NCI-H2081 treated with DMSO at 0.1 percent for 48 hours (cell line): ENCODE measurements at regions not wholly inside any gene's neighbourhood (a gene's known extent, or its start where the extent isn't known, plus 50 kb on each side); places are given as distances from the start of the nearest gene placed in this dataset.

Experiments
- DNase-seq: peaks from one replicate; lab custom pipeline; 2025; lab: John Stamatoyannopoulos, UW

- DNase-seq, result no peak
Observed at GRCh38 chr2:12027136-12027535, 280.7 kb downstream of the LPIN1 start.

GRCh38 chr2:12031866-12032265 is 285.4 kb downstream of the LPIN1 start:
- DNase-seq, result no peak

GRCh38 chr2:12032398-12032797 is 286.0 kb downstream of the LPIN1 start:
- no peak for DNase-seq

DNA sequence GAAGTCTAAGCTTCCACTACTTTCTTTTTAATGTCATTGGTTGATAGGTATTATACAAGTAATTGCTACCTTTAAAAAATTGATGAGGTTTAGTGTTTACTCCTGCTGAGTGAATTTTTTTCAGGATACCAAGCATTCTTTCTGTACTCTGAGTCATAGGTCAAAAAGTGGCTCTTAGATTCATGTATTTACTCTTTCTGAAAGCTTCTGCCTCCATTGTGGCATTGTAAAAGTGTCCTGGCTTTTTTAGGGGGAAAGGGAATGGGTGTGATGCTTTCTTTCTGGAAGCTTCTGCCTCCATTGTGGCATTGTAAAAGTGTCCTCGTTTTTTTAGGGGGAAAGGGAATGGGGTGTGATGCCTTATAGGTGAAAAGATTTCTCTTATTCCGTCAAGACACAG is 286.5 kb downstream of the LPIN1 start:
- DNase-seq, result no peak

GRCh38 chr2:12033494-12033893 is 287.1 kb downstream of the LPIN1 start:
- DNase-seq, result no peak

- DNase-seq, result no peak
Observed at GRCh38 chr2:12034382-12034781, 287.9 kb downstream of the LPIN1 start.

GRCh38 chr2:12035029-12035720 is 288.7 kb downstream of the LPIN1 start:
- DNase-seq, result no peak

GRCh38 chr2:12035956-12036639 is 289.7 kb downstream of the LPIN1 start:
- DNase-seq, result no peak

DNA sequence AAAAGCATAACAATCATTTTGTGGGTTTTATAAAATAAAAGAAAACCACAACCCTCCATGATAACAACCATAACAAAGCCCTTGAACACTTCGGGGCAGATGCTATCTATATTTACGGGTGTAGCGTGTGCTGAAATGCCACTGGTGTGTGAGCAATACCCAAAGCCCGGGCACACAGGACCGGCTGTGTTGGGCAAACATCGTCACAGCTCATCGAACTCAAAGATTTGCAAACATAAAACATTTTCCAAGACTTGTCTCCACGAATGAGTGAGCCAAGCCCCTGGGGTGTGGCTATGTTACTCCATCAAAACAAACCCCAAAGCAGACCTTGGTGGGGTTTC is 290.2 kb downstream of the LPIN1 start:
- no peak for DNase-seq

- no peak for DNase-seq
Observed at GRCh38 chr2:12037301-12037700, 290.9 kb downstream of the LPIN1 start.

GRCh38 chr2:12041236-12041635 is 294.8 kb downstream of the LPIN1 start:
- DNase-seq, result no peak

DNA sequence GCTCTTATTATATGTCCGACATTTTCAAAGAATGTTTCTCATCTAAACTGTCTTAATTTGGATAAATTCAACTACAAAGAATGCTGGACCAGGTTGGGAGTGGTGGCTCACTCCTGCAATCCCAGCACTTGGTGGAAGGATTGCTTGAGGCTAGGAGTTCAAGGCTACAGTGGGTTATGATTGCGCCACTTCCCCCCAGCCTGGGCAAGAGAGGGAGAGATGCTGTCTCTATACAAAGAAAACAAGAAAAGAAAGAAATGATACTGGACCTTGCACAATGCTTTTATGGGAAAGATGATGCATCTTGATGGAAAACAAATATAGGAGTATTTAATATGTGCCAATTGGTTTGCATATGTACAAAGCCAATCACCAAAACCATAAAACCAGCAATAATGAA is 296.7 kb downstream of the LPIN1 start:
- DNase-seq, result no peak

DNA sequence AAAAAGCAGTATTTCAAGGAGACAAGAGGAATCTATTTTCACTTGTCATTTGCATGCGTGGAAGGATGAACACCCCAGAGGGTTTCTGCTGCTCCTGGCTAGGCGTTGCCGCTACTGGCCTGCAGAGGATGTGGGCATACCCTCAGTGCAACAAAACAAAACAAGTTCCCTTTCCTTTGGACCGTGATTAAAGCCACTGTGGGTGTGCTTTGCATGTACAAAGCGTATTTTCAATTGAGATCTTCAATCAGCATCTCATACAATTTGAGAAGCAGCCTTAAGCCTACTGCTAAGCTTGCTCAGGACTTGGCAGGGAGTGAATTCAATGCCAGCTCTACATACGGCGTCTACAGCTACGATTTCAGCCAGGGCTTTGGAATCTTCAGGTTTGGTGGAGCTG is 298.4 kb downstream of the LPIN1 start:
- DNase-seq, result no peak

- DNase-seq, result no peak
Observed at GRCh38 chr2:12045864-12046291, 299.4 kb downstream of the LPIN1 start.

GRCh38 chr2:12046641-12047040 is 300.2 kb downstream of the LPIN1 start:
- no peak for DNase-seq

- DNase-seq, result no peak
Observed at GRCh38 chr2:12047761-12048160, 301.3 kb downstream of the LPIN1 start.

DNA sequence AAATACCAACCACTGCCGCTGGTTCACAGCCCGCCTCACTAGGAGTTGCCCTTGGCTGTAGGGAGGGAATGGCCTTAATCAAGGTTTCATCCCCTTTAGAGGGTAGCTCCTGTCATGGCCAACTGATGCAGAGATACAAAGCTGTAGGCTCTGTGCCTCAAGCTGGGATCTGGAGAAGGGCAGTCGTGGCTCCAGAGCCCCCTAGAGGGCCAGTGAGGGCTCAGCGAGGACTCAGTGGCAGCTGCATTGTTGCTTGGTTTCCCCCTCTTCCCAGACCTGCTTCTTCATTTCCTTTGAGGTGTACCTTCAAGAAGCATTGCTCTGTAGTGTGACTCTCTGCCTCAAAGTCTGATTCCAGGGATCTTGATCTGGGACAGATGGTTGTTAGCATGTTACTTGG is 302.1 kb downstream of the LPIN1 start:
- no peak for DNase-seq

DNA sequence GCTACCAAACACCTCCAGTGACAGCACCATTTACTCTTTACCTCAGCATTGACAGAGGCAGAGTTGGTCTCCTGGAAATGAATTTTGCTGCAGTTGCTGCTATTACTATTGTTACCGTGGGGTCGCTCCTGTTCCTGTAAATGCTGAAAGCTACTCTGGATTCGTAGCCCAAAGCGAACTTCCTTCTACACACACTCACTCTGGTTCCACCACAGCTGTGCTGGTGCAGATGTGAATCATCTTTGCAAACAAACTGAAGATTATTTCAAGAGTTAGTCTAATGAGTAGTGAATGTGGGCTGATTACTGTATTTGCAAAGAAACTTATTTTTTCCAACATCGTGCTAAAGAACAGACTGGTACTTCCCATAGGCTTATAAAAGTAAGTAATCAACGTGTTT is 304.0 kb downstream of the LPIN1 start:
- no peak for DNase-seq

DNA sequence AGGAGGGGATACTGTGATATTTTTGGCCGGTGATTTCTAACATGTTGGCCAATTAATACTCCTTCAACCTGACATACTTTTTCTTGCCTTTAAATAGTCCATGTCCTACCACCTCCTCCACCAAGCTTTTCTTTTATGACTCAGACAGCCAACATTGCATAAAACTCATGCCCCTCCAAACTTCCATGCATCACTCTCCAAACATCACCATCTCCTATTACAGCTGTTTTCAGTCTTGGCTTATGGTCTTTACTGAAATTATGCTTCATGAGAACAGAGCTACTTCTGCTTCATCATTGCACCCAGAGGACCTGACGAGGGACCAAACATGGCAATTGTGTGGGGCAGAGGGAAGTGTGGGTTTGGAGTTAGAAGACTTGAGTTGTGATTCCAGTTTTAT is 305.4 kb downstream of the LPIN1 start:
- no peak for DNase-seq

DNA sequence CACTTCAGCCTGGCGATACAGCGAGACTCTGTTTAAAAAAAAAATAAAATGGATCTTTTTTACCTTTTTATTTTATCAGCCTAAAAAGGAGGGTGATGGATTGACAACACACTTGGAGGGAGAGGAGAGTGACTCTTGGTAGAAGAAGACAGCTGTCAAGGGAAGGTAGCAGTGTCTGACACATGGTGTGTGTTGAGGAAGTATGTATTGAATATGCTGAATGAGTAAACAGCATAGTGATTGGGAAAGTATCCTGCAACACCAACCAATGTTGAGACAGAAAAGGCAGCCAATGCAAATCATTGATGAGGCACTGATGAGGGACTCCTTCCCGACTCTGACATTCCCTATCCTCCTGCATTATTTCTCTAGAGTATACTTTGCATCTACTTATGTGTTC is 306.4 kb downstream of the LPIN1 start:
- DNase-seq, result no peak

DNA sequence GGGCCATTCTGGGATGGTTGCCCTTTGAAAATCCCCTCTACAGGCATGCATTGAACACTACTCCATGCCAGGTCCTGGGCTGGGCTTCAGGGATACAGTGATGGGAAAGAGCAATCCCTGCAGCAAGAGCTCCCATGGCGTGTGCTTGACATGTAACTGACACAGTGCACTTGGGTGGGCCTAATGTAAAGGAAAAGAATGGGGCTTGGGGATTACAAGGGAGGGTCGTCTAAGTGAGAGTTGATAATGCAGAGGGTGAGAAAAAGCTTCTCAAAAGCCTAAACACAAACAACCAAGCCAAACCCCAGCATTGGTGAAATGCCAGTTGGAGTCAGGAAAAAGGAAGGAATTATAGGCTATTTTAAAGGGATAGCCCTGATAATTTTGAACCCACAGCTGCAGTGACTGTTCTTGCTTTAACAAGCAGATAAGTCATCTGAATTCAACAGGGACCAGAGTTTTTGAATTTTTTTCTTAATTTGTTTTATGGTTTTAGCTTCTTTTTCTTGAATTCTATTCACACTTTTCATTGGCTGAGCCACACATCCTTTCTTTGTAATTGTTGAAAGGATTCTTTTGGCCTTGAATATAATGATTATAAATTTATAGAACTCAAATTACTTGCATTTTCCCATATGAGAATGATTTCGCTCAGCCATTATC is 308.7 kb downstream of the LPIN1 start:
- no peak for DNase-seq

DNA sequence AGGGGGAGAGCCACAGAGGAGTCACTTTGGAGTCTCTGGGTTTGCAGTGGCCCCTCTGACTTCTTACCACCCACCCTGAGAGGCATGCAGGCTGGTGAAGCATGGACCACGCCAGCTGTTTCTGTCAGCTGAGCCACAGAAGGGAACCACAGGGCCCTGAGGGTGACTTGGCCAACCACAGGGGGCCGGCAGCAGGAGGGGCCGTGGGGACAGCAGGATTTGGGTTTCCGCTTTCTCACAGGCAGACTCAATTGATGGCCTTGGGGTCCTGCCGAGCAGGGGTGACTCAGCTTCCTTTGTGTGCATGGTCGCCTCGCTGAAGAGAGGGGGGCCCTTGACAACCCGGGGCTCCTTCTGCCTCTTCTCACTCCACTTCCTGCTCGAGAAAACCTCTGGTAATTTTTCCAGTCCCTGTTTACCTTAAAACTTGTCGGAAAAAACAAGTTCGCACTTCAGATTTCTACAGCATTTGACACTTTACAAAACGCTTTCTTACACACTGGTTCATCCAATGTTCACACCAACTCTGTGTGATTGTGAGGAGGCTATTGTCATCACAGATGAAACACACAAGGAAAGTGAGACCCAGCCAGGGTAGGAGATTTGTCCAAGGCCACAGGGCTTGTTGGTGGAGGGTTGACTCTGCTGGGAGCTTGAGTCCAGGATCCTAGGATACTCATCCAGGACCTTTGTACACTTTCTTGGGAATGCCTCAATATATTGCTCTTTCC is 311.2 kb downstream of the LPIN1 start:
- DNase-seq, result no peak
